Esophagus squamous epithelium (tissue), 5 donors: ENCODE measurements at regions not wholly inside any gene's neighbourhood (a gene's known extent, or its start where the extent isn't known, plus 50 kb on each side); places are given as distances from the start of the nearest gene placed in this dataset.

Experiments used
- DNase-seq: peaks from one replicate; lab custom pipeline; 2025; lab: John Stamatoyannopoulos, UW
- H3K27ac ChIP-seq, 4 donors: fragments of 200-600 bp; sonication (generic); one replicate each; pipeline ENCODE4 v1.5.1; 2016 to 2019; ENCODE audit warnings: mild to moderate bottlenecking in 1 of 4
- H3K27me3 ChIP-seq, 4 donors: fragments of 200-600 bp; sonication (generic); 1 replicate in 3 of 4; 2 replicates in 1 of 4; pipeline versions ENCODE4 v1.5.1 to v1.6.0; 2017 to 2021; ENCODE audit warnings: antibody characterized with exemption in 1 of 4
- H3K36me3 ChIP-seq, 3 donors: fragments of 200-600 bp; sonication (generic); one replicate each; pipeline ENCODE4 v1.5.1; 2016 to 2019
- H3K4me1 ChIP-seq, 3 donors: fragments of 200-600 bp; sonication (generic); one replicate each; pipeline ENCODE4 v1.5.1; 2017 to 2019
- H3K4me3 ChIP-seq, 4 donors: fragments of 200-600 bp; sonication (generic); 1 replicate in 3 of 4; 2 replicates in 1 of 4; pipeline ENCODE4 v1.5.1; 2016 to 2019; ENCODE audit warnings: mild to moderate bottlenecking in 2 of 4, moderate library complexity in 1 of 4
- H3K9me3 ChIP-seq, 3 donors: fragments of 200-600 bp; sonication (generic); one replicate each; pipeline ENCODE4 v1.5.1; 2016 to 2019
- CTCF ChIP-seq, 6 experiments: fragments of 450-650 bp in 4 of 6; fragments of 200-600 bp in 2 of 6; sonication (generic) in 2 of 6; IDR thresholded peaks; one replicate each; pipeline ENCODE4 v1.5.1; 2016 to 2019; ENCODE audit warnings: antibody characterized with exemption in 6 of 6, mild to moderate bottlenecking in 4 of 6, moderate library complexity in 4 of 6
- POLR2A ChIP-seq, 4 donors: fragments of 450-650 bp; IDR thresholded peaks; one replicate each; pipeline ENCODE4 v1.6.1; 2017; ENCODE audit warnings: antibody characterized with exemption in 4 of 4, mild to moderate bottlenecking in 4 of 4, moderate library complexity in 3 of 4
- WGBS, 2 donors: methylation state at CpG; one replicate each; pipeline ENCODE4 v1.1.5; 2018; 5-methylcytosine and 5-hydroxymethylcytosine counted together
- intact Hi-C: fragments of 100-400 bp; cut with DNase I; formaldehyde crosslinking; loops from one replicate; pipeline ENCODE4 v1.15.0; 2022
- donor health status: DM: yes; HTN: yes; CAD: no.

GRCh38 chr16:74143171-74143570 lies 153.4 kb upstream of the PSMD7 start:
- Histone ChIP-seq H3K36me3 (no peaks in the 10 kb centered on the region), H3K4me1 (no peaks in the 10 kb centered on the region), H3K27ac (no peak overlapping the region), H3K27me3 (no peaks in the 10 kb centered on the region), H3K4me3 (no peak overlapping the region), H3K9me3 (peaks cover 0 to 14% (median 0%) of the 10 kb centered on the region in 3 donors)
- 24 to 26% methylated on average over 3 of the region's 3 CpGs for WGBS, 2 donors
- no peak for TF ChIP-seq CTCF (IDR thresholded peaks at IDR 0.05)
- TF ChIP-seq POLR2A (IDR thresholded peaks at IDR 0.05): no peak
- intact Hi-C loops: no loop called here
- DNase-seq: no peak

- Histone ChIP-seq H3K36me3 (no peaks in the 10 kb centered on the region), H3K4me3 (no peak overlapping the region), H3K9me3 (peaks cover 0 to 14% (median 0%) of the 10 kb centered on the region in 3 donors), H3K27me3 (no peaks in the 10 kb centered on the region), H3K27ac (no peak overlapping the region), H3K4me1 (no peaks in the 10 kb centered on the region)
- intact Hi-C loops: no loop called here
- TF ChIP-seq POLR2A (IDR thresholded peaks at IDR 0.05) (no peak), CTCF (IDR thresholded peaks at IDR 0.05) (no peak)
- DNase-seq: no peak
- 83 to 88% methylated on average over 2 to 3 of the region's 3 CpGs for WGBS, 2 donors
Measured at GRCh38 chr16:74141015-74141414, 155.6 kb upstream of the PSMD7 start.

- WGBS, 2 donors: 66 to 70% methylated on average over 3 of the region's 3 CpGs
- TF ChIP-seq CTCF (IDR thresholded peaks at IDR 0.05): no peak
- no peak for TF ChIP-seq POLR2A (IDR thresholded peaks at IDR 0.05)
- H3K4me3 ChIP-seq: no peak overlapping the region
- intact Hi-C loops: no loop called here
- H3K27me3 ChIP-seq: no peaks in the 10 kb centered on the region
- H3K4me1 ChIP-seq: no peaks in the 10 kb centered on the region
- no peak for DNase-seq
- no peaks in the 10 kb centered on the region for H3K36me3 ChIP-seq
- H3K27ac ChIP-seq: no peak overlapping the region
- peaks cover 0 to 14% (median 0%) of the 10 kb centered on the region in 3 donors for H3K9me3 ChIP-seq
Measured at GRCh38 chr16:74140557-74140956, 156.1 kb upstream of the PSMD7 start.

- intact Hi-C loops: no loop called here
- Histone ChIP-seq H3K27ac (no peak overlapping the region), H3K9me3 (peaks cover 0 to 6% (median 0%) of the 10 kb centered on the region in 3 donors), H3K27me3 (no peaks in the 10 kb centered on the region), H3K4me3 (no peak overlapping the region), H3K36me3 (no peaks in the 10 kb centered on the region), H3K4me1 (no peaks in the 10 kb centered on the region)
- DNase-seq: no peak
- TF ChIP-seq POLR2A (IDR thresholded peaks at IDR 0.05) (no peak), CTCF (IDR thresholded peaks at IDR 0.05) (no peak)
- 55 to 56% methylated on average over 1 of the region's 1 CpG for WGBS, 2 donors
Measured at GRCh38 chr16:74123826-74124225, 172.8 kb upstream of the PSMD7 start.

GRCh38 chr16:74123195-74123594 lies 173.4 kb upstream of the PSMD7 start:
- 67 to 69% methylated on average over 4 of the region's 4 CpGs for WGBS, 2 donors
- intact Hi-C loops: no loop called here
- no peak for DNase-seq

More at GRCh38 chr16:74123195-74123594, 173.4 kb upstream of the PSMD7 start:
- no peak overlapping the region for H3K27ac ChIP-seq
- no peak overlapping the region for H3K4me3 ChIP-seq
- H3K9me3 ChIP-seq: peaks cover 0 to 6% (median 0%) of the 10 kb centered on the region in 3 donors
- no peak for TF ChIP-seq CTCF (IDR thresholded peaks at IDR 0.05)
- no peak for TF ChIP-seq POLR2A (IDR thresholded peaks at IDR 0.05)
- no peaks in the 10 kb centered on the region for H3K36me3 ChIP-seq
- H3K4me1 ChIP-seq: no peaks in the 10 kb centered on the region
- no peaks in the 10 kb centered on the region for H3K27me3 ChIP-seq
